ENCODE measurements at regions not wholly inside any gene's neighbourhood (a gene's known extent, or its start where the extent isn't known, plus 50 kb on each side); places are given as distances from the start of the nearest gene placed in this dataset.
"Not testable (repeated sequence)": the region's sequence is repeated elsewhere in the genome, so short reads cannot be mapped to it uniquely, and the experiment has no call there.

- not testable (repeated sequence) for DNase-seq (ENCODE audit: low spot score in 2 of 2); H3K27ac ChIP-seq; H3K36me3 ChIP-seq; H3K4me1 ChIP-seq; H3K4me3 ChIP-seq; H3K27me3 ChIP-seq
- peaks cover 19% of the 10 kb centered on the region for H3K9me3 ChIP-seq
- WGBS, result 89% methylated on average over 3 of the region's 3 CpGs
These were observed 635.5 kb downstream of the ZNF716 start for GRCh38 chr7:58085444-58085843.

GRCh38 chr7:58086461-58086860 is 636.5 kb downstream of the ZNF716 start:
- Histone ChIP-seq H3K36me3 (no peaks in the 10 kb centered on the region), H3K4me1 (no peaks in the 10 kb centered on the region), H3K27ac (no peak overlapping the region), H3K4me3 (no peak overlapping the region), H3K27me3 (no peaks in the 10 kb centered on the region), H3K9me3 (peaks cover 19% of the 10 kb centered on the region)
- 77% methylated on average over 40 of the region's 40 CpGs for WGBS
- DNase-seq (ENCODE audit: low spot score in 2 of 2), result peak in 1 of 2 donors; percentile 33
- TF ChIP-seq CTCF (IDR thresholded peaks at IDR 0.05) (no peak), POLR2AphosphoS5 (IDR thresholded peaks at IDR 0.05) (no peak), EP300 (IDR thresholded peaks at IDR 0.05) (no peak), POLR2A (IDR thresholded peaks at IDR 0.05) (no peak)

GRCh38 chr7:58086871-58087535 is 637.0 kb downstream of the ZNF716 start:
- Histone ChIP-seq H3K9me3 (peaks cover 19% of the 10 kb centered on the region), H3K4me1 (no peaks in the 10 kb centered on the region), H3K4me3 (no peak overlapping the region), H3K27me3 (no peaks in the 10 kb centered on the region), H3K27ac (no peak overlapping the region), H3K36me3 (no peaks in the 10 kb centered on the region)
- no peak for TF ChIP-seq POLR2AphosphoS5 (IDR thresholded peaks at IDR 0.05)
- no peak for TF ChIP-seq POLR2A (IDR thresholded peaks at IDR 0.05)
- TF ChIP-seq EP300 (IDR thresholded peaks at IDR 0.05), result no peak
- no peak for TF ChIP-seq CTCF (IDR thresholded peaks at IDR 0.05)
- 74% methylated on average over 62 of the region's 65 CpGs for whole genome bisulfite sequencing
- peak in 1 of 2 donors; percentile 73 for DNase-seq (ENCODE audit: low spot score in 2 of 2)

- Histone ChIP-seq H3K4me3 (no peak overlapping the region), H3K36me3 (no peaks in the 10 kb centered on the region), H3K9me3 (peaks cover 19% of the 10 kb centered on the region), H3K27me3 (no peaks in the 10 kb centered on the region), H3K27ac (no peak overlapping the region), H3K4me1 (no peaks in the 10 kb centered on the region)
- WGBS, result 75% methylated on average over 50 of the region's 56 CpGs
- DNase-seq (ENCODE audit: low spot score in 2 of 2), result peak in 1 of 2 donors; percentile 49
- TF ChIP-seq EP300 (IDR thresholded peaks at IDR 0.05) (no peak), CTCF (IDR thresholded peaks at IDR 0.05) (no peak), POLR2A (IDR thresholded peaks at IDR 0.05) (no peak), POLR2AphosphoS5 (IDR thresholded peaks at IDR 0.05) (no peak)
These were observed 637.7 kb downstream of the ZNF716 start for GRCh38 chr7:58087536-58088190.

GRCh38 chr7:58088191-58088560 is 638.2 kb downstream of the ZNF716 start:
- not testable (repeated sequence) for H3K4me3 ChIP-seq, H3K4me1 ChIP-seq, H3K36me3 ChIP-seq, H3K27ac ChIP-seq, H3K27me3 ChIP-seq
- 80% methylated on average over 16 of the region's 19 CpGs for WGBS
- peaks cover 19% of the 10 kb centered on the region for H3K9me3 ChIP-seq
- DNase-seq (ENCODE audit: low spot score in 2 of 2), result peak in 1 of 2 donors; percentile 41

GRCh38 chr7:58091063-58091462 is 641.1 kb downstream of the ZNF716 start:
- peaks cover 16% of the 10 kb centered on the region for H3K9me3 ChIP-seq
- not testable (repeated sequence) for H3K27me3 ChIP-seq; H3K27ac ChIP-seq; H3K4me3 ChIP-seq; H3K36me3 ChIP-seq; DNase-seq (ENCODE audit: low spot score in 2 of 2); H3K4me1 ChIP-seq
- WGBS, result 22% methylated on average over 1 of the region's 1 CpG
